GM18870 (cell line): ENCODE measurements at regions not wholly inside any gene's neighbourhood (a gene's known extent, or its start where the extent isn't known, plus 50 kb on each side); places are given as distances from the start of the nearest gene placed in this dataset.

Experiments used
- ATAC-seq: cut with Tn5 transposase; IDR thresholded peaks from one replicate; pipeline ENCODE4 v1.9.1; 2021; ENCODE audit warnings: moderate library complexity; ENCODE audit not compliant: unreplicated experiment

DNA sequence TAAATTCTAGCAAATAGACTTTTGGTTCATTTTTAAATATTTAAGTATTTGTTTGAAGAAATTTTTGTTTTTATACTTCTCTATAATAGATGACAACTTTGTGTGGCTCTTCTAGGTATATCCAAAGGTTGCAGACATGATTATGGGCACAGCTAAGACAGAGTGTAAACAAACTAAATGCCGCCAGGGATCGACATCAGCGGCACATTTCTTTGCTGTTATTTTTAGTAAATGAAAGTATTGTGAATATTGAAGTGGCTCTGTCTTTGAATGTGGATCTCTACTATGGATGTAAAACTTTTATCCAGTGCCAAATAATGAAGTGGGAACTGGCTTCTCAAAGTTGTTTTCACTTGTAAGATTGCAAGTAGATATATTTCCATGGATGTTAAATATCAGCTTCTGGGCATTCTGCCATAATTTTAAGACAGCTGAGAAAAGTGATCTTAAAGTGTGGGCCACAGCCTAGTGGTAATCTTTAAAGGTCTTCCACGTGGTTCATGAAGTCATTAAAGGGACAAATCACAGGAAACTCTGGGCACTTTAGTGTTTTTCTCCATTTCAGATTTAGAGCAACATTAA, 589.9 kb downstream of the ZNF608 start:
- no peak for ATAC-seq

DNA sequence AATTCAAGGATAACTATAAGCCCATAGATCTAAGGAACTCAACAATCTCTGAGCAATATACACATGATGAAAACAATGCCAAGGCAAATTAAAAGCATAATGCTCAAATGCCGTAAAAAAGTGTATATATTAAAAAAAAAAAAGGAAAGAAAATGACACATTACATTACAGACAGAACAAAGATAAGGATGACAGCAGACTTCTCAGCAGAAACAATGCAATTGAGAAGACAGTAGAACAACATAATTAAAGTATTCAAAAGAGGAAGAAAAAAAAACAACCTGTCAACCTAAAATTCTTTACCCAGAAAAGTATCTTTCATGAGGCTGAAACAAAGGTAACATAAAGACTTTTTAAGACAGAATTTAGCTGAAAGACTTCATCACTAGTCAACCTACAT, 591.7 kb downstream of the ZNF608 start:
- no peak for ATAC-seq

DNA sequence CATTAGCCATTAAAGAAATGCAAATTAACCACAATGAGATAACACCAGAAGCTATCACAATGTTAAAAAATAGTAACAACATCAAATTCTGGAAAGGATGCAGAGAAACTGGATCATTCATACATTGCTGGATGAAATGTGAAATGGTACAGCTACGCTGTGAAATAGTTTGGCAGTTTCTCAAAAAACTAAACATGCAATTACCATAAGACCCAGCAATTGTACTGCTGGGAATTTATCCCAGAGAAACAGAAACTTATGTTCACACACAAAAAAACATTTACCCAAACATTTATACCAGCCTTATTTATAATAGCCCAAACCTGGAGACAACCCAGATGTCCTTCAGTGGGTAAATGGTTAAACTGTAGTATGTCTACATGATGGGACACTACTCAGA, 592.9 kb downstream of the ZNF608 start:
- no peak for ATAC-seq

DNA sequence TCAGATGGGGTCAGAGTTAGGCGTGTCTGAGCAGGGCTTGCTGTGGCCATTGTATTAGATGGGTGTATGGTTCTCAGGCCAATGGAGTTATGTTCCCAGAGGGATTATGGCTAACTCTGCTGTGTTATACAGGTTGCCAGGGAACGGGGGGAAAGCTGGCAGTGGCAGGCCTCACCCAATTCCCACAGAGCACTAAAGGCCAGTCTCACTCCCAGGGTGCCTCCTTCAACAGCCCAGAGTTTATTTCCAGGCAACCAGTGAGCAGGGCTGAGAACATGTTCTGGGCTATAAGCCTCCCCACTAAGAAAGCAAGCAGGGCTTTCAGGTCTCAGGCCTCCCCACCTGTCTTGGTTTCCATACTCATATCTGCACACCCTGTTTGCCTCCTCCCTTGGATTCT, 597.9 kb downstream of the ZNF608 start:
- ATAC-seq = no peak

DNA sequence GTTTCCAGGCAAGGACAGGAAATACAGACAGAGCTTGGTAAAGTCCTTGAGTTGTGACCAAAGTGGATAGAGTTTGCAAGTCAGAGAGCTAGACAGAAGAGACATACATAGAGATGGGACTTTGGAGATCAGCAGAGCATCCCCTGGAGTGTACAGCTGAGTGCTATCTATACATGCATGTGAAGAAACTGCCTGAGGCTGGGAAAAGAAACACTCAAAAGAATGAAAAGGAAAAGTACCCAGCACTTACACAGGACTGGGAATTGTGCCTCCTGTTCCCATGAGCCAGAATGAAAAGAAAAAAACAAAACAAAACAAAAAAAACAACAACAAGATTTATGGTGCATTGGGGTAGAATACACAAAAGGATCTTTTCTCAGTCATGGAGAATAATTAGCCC, 606.4 kb downstream of the ZNF608 start:
- no peak for ATAC-seq

DNA sequence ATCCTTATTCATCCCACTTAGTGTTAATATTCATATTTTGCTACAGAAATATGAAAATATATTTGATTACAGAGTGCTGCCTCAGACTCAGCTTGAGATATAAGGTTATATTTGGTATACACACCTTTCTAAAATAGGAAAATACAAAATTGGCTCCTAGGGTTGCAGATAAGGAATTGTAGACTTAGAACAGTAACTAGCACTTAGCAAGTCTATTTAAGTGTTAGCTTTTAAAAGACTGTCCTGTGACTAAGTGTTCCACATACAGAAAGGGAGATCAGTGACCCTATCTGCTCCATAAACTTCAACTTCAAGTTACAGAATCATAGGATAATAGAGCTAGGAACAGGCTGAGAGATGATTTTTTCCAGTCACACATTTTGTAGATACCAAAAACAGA, 607.0 kb downstream of the ZNF608 start:
- ATAC-seq = no peak

DNA sequence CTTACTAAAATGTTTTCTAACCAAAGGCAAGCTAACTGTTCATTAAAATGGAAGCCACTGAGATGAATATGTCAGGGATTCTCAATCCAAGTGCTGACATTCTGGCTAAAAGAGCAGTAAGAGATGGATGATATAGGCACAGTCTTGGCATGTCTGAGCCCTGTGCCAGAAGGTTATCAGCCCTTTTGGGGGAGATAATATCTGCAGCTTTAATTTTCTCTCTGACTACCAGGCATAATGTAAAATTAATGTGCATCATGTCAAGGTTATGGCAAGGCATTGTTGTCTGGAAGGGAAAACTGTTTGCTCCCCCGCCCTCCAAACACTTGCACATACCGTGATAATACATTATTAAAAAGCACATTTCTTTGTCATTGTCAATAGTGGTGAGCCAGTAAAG, 609.8 kb downstream of the ZNF608 start:
- no peak for ATAC-seq

DNA sequence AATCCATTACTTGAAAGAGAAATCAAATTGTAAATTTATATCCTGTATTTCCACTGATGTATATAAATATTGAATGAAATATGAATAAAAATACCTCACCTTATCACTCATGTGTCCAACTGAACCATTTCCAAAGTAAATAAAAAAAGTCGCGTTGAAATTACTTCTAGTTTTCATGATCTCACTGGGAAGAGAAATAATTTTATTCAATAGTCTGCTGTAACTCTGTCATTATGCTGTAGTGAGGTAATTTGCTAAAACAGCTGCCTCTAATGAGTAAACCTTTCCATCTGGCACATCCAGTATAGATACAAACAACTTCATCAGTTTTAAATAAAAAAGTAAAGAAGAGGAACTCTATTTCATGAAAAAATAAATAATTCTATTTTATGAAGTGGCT, 611.5 kb downstream of the ZNF608 start:
- ATAC-seq = no peak

DNA sequence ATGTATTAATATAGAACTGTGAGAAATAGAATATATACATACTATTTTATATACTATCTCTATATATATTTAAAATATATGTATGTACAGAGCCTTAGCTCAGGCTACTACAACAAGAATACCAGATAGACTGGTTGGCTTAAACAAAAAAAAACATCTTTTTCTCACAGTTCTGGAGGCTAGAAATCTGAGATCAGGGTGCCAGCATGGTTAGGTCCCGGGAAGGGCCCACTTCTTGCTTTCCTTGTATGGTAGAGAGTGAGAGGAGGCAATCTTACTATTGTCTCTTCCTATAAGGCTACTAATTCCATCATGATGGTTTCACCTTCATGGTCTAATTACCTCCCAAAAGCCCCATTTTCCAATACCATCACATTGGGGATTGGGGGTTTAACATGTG, 613.0 kb downstream of the ZNF608 start:
- ATAC-seq = no peak

DNA sequence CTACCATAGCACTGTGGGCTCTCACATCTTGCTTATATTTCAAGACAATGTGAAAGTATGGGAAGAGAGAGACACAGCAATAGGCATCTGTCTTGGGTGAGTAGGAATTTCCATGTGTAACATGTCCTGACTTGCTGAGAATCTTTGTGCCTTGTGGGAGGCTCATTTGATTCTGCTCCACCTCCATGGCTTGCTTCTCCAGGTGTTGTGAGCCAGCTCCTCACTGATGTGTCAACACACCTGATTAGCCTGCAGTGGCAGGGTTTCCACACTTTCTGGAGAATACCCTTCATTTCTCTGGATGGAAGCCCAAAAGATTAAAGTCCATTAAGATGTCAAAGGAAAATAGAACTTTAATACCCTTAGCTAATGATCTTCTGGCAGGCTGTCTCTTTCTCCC, 613.6 kb downstream of the ZNF608 start:
- ATAC-seq = no peak

DNA sequence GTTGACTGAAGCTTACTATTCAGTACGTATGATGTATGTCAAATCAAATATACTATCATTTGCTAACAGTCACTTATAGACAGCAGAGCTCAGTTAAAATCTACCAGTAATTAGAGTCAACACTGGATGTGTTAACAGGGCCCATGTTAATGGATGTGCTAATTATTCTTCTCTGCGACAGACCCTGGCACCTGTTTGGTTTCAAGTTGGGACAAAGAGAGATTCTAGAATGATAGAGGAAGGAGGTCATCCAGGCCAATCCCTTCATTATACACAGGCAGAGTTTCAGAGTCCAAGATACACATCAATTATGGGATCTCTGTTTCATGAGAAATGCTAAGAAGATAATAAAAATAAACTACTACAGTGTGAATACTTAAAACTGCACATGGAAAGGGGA, 615.0 kb downstream of the ZNF608 start:
- ATAC-seq = no peak

DNA sequence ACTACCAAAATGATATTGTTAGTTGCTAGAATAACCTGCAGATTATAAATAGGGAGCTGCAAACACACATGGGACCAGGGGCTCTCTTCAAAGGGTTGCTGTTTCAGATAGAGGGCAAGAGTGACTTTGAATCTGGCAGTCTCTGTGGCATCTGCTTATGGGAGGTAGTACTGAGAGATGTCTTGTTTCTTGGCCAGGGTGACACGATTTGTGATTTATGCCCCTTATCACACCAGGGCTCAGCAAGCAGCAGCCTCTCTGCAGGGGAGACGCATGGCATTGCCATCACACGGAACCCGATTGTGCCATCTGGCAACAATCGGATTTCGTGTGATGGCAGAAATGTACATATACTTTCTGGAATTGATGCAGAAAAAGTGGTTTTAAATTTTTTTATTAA, 615.6 kb downstream of the ZNF608 start:
- ATAC-seq = no peak

DNA sequence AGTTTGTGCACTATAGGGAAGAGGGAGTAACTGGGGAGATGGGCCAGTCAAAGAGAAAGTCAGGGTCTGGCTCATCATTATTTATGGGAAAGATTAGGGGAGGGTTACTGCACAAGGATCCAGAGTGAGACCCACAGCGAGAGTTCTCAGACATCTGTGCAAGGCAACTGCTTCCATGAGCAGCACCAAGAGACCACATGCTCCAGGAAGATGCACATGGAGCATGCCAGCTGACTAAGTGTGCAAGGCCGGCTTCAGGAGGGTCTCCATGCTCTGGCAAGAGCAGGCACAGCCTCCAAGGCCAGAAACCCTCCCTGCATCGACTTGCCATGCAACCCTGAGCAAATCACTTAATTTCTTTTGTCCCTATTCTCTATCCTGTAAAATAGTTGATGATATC, 616.9 kb downstream of the CSNK1G3 start:
- ATAC-seq = no peak

DNA sequence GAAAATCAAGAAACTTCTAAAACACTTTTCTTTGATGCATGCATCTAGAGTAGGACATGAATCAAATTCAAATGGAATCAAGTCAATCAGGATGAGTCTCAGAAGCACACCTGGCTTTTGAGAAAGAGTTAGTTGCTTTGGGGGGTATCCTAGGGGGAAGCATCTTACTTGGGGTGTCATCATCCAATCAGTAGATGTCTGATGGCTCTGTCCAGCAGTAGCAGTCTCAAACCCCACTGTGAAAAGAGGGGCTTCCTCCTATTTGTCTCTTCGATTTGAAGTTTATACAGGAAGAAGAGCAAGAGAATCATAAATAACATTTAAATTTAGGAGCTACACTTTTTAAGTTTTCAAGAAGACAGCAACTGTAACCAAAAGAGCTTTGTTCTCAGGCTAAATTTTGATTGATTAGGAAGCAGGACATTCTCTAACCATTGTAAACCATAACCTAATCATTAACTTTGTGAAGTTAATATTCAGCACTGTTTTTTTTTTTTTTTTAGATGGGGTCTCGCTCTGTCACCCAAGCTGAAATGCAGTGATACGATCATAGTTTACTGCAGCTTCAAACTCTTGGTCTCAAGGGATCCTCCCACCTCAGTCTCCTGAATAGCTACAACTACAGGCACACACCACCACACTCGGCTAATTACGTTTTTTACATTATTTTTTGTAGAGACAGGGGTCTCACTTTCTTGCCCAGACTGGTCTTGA, 614.7 kb downstream of the CSNK1G3 start:
- ATAC-seq = peak; percentile 76

DNA sequence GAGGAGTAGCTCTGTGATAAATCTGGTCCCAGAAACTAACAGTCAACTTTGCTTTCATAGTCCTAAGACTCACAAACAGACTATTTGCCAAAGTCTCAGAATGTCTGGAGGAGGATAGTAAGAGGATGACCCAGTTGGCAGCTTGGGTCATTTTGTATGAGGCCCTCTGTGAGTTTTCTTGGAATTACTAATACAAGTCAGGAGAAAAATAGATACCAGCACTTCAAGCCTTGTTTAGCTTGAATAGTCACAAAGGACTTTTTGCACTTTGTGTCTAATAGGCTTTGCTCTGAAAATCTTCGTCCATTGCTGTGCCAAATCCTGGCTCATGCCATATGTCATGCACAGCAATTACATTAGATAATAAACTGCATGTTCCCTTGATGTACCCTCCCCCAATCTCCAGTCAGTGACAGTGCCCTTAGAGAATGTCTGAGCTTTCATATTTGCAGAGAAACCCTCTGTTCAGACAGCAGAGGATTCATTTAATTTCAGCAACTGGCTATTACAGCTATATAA, 612.8 kb downstream of the CSNK1G3 start:
- ATAC-seq = no peak

DNA sequence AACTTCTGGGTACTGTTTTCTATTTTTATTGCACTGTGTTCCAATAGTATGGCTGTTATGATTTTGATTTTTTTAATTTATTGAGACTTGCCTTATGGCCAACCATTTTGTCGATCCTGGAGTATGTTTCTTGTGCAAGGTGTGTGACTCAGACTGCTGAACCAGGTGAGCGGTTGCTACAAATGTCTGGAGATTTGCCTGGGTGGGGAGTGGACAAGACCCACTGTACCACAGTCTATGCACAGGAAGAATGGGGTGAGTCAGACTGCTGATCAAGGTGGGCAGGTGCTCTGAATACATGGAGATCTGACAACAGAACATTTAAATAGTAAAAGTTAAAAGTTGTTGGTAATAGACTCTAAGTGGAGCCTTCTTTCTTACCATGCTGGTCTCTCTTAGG, 609.2 kb downstream of the CSNK1G3 start:
- no peak for ATAC-seq

DNA sequence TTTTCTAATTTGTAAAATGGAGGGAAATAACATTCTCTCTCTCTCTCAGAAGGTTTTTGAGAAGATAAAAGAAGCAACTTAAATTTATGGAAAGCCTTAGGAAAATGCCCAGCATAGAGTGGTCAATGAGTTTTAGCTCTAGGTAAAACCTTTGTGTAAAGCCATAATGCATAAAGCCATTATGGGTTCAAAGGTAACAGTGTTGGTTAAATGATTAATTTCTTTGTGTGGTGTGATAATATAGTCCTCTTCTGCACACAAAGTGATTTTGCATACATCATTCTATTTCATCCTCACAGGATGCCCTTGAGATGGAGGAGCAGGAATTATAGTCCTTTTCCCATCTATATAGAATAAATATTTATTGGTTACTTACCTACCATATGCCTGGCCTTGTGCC, 602.9 kb downstream of the CSNK1G3 start:
- no peak for ATAC-seq

DNA sequence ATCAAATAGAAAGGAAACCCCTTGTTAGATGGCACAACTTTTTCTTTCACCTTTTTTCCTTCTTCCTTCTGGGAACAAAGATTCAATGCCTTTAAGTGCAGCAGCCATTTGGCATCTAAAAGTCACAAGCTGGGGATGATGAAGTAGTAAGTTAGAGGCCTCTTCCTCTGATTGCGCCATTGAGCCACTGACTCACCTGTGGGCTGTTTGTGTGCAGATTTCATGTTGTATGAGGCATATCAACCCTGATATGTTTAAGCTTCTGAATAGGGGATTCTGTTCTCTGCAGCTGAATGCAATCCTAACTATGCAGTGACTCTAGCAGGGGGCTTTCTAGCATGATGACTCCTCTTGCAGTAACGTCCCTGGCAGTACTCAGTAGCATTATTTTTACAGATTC, 599.9 kb downstream of the CSNK1G3 start:
- ATAC-seq = no peak

DNA sequence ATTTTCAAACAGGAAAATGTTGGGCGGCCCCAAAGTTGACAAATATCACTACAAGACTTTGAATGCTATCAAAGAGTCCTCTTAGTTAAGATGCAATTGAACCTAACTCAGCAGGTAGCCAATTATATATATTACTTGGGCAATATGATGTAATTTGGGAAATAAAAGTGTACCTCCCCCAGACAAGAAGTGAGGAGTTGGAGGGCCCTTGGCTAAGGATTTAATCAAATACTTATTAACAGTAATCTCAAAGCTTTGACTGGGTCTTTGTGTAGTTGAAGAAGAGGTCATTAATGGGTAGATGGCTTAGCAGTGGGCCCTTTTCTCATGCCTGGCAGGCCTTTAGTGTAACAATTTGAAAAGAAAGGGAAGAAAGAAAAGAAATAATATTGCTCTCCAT, 599.0 kb downstream of the CSNK1G3 start:
- no peak for ATAC-seq

DNA sequence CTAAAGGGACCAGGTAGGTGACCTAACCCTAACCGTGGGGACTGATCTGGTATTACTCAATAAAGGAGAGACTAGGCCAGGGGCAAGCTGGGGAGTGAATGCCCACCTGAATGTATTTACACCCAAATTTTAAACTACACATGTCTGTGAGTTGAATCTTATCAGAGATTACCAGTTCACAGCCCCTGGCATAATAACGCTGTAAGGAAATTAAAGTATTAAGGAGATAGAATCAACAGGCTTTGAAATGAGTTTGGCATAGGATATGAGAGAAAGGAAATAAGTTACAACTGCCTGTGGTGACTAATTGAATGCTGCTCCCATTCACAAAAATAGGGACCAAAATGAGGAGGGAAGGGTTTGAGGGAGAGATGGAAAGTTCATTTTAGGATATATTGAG, 593.3 kb downstream of the CSNK1G3 start:
- ATAC-seq = no peak

DNA sequence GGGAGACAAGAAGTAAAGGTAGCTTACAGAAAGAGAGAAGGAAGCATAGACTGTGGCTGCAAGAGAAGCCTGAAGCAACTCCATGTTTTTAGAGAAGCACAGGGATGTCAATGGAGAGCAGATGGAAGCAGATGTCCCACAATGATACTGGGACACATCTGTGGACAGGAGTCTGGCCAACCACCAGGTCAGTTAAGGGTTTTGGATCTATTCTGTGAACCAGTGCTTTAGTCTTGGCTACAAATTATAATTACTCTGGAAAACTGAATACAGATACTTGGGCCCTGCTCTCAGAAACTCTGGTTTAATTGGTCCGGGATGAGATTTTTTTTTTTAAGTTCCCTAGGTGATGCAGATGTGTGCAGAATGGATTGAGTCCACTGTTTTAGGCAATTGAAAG, 592.8 kb downstream of the CSNK1G3 start:
- no peak for ATAC-seq

DNA sequence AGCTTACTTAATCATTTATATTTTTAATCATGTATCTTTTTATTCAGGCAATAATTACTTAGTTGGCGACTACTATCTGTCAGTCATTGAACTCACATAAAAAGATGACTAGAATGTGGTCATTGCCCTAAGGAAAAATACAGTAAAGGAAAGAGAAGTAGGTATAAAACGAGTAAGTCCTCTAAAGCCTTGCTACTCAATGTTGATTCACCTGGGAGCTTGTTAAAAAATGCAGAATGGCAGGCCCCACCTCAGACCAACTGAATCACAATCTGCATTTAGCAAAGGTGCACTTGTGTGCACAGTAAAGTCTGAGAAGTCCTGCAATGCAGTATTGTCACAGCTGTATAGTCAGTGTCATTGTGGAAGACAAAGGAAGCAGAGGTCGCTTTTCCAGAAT, 592.4 kb downstream of the CSNK1G3 start:
- ATAC-seq = no peak

DNA sequence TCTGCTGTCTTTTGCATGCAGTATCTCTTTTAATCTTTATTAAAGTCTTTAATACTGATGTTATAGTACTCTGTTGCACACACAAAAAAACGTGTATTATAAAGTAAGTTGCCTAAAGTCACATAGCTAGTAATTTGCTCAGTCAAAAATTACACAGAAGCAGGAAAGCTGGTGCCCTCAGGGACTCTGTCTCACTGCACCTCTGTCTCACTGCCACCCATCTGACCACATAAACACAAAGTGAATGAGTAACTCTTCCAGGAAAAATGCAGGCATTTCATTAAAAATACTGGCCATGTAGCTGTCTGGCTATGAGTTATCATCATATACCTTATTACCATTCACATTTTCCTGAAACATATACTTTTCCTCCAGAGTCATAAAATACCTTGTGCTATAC, 591.7 kb downstream of the CSNK1G3 start:
- ATAC-seq = no peak
